ENCODE measurements at regions not wholly inside any gene's neighbourhood (a gene's known extent, or its start where the extent isn't known, plus 50 kb on each side); places are given as distances from the start of the nearest gene placed in this dataset.
"Not testable (repeated sequence)": the region's sequence is repeated elsewhere in the genome, so short reads cannot be mapped to it uniquely, and the experiment has no call there.

GRCh38 chr2:139550873-139551272 lies 770.7 kb upstream of the NXPH2 start:
- DNase-seq (ENCODE audit: low spot score): no peak

DNA sequence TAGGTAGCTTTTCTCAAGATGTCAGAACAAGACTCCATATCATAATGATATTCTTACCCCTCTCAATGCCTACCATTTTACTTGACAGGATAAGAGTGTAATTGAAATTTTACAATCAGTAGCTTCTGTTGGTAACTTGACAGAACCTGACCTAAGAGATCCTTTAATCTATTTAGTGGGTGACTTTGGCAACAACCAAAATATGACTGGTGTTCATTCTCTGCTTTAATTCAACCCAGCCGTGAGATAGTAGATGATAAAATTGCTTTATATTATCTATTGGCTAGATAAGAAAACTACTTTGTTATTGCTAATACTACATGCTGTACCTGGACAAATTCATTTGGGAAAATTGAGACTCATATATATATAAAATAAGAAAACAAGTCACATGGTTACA lies 770.2 kb upstream of the NXPH2 start:
- no peak for DNase-seq (ENCODE audit: low spot score)

GRCh38 chr2:139544186-139544851 lies 764.1 kb upstream of the NXPH2 start:
- DNase-seq (ENCODE audit: low spot score): no peak

- DNase-seq (ENCODE audit: low spot score): not testable (repeated sequence)
Observed at GRCh38 chr2:139538332-139539020, 758.3 kb upstream of the NXPH2 start.

- no peak for DNase-seq (ENCODE audit: low spot score)
Observed at GRCh38 chr2:139529080-139529479, 748.9 kb upstream of the NXPH2 start.

DNA sequence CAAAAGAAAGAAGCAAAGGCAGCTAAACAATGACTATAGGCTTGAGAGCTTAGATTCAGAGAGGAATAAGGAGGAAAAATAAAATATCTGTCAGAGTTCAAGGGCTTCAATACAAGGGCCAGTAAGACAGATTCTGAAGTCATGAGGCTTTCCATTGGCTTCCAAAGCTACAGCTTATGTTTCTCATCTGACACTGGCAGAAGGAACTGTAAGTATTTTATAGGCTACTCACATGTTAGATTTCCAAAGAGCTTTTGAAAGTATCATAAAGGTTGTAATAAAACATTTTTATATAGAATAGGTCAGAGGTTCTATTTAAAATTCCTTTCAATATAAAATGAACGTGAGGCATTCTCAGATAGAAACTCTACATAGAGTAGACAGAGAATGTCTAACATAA lies 746.6 kb upstream of the NXPH2 start:
- DNase-seq (ENCODE audit: low spot score): no peak

DNA sequence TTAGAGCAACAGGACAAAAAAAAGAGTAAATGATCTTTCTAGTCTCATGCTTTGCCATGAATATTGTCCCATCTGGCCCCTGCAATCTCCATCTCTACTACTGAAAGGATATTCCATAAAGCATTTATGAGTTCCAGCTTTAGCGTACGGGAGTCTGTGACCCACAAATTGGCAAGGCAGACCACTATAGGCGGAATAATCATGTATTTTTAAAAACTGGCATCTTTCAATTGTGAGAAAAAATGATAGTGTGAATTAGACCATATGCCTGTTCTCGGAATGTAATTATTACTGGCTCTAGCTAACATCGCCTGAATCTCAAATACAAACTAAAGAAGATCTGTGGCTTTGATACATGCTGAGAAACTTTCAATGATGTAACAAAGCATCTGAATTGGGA lies 738.1 kb upstream of the NXPH2 start:
- no peak for DNase-seq (ENCODE audit: low spot score)

GRCh38 chr2:139514951-139515350 lies 734.8 kb upstream of the NXPH2 start:
- no peak for DNase-seq (ENCODE audit: low spot score)

GRCh38 chr2:139495851-139496250 lies 715.7 kb upstream of the NXPH2 start:
- DNase-seq (ENCODE audit: low spot score): no peak

DNA sequence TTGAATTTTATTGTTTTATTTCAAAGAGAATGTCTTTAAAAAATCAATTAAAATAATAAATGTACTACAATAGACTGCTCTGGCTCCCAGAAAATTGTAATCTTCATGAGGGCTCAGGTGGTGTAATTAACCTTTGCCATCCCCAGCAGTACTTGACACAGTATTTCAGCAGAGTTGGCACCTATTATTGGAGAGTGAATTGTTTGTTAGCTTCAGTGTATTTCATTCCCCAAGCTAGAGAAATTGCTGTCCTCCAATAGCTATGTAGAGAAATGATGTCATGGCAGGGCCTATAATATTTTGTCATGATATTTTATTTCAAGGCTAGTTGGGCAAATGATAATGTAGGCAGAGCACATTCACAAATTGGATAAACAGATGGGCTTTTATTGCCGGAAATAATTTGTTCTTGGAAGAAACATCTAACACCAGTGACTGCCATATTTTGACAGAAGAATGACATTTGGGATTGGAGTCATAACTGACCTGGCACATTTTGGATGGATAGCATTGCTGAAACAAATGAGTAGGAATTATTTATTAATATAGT lies 712.0 kb upstream of the NXPH2 start:
- no peak for DNase-seq (ENCODE audit: low spot score)

- no peak for DNase-seq (ENCODE audit: low spot score)
Observed at GRCh38 chr2:139480161-139480650, 700.0 kb upstream of the NXPH2 start.

- DNase-seq (ENCODE audit: low spot score): no peak
Observed at GRCh38 chr2:139478165-139478914, 698.1 kb upstream of the NXPH2 start.

DNA sequence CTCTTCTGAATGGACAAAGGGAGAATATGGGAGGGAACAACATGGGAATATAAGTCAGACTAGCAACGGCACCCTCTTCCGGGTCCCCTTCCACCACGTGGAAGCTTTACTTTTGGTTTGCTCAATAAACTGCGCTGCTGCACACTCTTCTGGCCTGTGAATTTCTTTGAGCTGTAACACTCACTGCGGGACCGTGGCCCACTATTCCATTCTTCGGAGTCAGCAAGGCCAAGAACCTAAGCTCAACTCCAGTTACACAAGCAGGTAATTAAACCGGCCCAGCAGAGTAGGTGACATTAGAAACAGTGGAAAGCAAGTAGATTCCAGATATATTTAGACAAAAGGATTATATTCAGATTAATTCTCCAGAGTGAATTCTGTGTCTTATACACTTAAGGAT lies 697.4 kb upstream of the NXPH2 start:
- no peak for DNase-seq (ENCODE audit: low spot score)

GRCh38 chr2:139469985-139470384 lies 689.8 kb upstream of the NXPH2 start:
- DNase-seq (ENCODE audit: low spot score): no peak

DNA sequence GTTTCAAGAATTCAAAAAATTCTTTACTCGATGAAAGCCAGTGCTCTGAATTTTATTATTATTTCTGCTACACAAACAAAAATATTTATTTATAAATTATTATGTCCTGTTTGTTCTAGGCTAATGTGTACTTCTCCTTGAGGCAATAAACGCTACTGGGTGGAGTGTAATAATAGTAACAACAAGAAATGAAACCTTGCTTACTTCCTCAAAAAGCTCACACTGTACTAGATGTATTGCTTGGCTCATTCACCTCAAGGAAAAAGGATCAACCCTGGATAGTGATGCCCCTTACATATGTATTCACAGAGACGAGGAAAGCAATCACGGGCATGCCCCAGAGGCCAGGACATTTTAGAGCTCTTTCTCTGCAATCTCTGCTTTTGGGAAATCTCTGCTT lies 685.6 kb upstream of the NXPH2 start:
- no peak for DNase-seq (ENCODE audit: low spot score)

DNA sequence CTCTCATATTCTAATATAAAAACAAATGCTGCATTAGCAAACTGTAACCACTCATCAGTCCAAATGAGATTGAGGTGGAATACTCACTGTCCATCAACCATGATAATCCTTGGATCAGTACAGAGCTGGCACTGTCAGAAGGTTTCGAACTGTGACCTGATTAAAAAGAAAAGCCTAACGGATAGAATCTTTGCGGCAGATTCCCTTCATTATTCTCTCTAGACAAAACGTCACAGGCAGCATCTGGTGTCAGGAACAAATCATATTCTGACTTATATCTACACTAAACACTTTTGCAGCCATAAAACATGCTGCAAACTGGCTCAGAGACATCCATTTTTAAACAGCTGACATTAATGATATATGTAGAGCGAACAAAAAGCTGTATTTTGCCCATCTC lies 677.7 kb upstream of the NXPH2 start:
- no peak for DNase-seq (ENCODE audit: low spot score)

GRCh38 chr2:139454251-139454650 lies 674.1 kb upstream of the NXPH2 start:
- DNase-seq (ENCODE audit: low spot score): no peak

DNA sequence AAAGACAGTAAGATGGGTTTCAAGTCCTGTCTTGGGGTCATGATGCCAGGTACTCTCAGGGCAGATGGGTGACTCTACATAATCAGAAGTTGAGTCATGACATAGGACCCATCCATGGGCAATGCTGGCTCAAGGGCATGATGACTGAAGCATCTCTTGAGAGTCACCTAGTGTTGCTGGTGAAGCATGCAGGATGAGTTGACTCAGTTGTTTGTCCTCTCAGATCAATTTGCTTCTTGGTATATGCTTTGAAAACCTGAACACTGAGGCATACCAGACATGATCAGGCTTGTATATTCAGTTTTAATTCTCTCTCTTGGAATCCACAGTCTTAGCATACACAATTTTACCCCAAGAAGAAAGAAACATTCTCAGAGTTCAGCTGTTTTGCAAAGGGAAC lies 658.9 kb upstream of the NXPH2 start:
- no peak for DNase-seq (ENCODE audit: low spot score)

GRCh38 chr2:139438478-139438877 lies 658.3 kb upstream of the NXPH2 start:
- no peak for DNase-seq (ENCODE audit: low spot score)

- DNase-seq (ENCODE audit: low spot score): no peak
Observed at GRCh38 chr2:139427164-139427563, 647.0 kb upstream of the NXPH2 start.

DNA sequence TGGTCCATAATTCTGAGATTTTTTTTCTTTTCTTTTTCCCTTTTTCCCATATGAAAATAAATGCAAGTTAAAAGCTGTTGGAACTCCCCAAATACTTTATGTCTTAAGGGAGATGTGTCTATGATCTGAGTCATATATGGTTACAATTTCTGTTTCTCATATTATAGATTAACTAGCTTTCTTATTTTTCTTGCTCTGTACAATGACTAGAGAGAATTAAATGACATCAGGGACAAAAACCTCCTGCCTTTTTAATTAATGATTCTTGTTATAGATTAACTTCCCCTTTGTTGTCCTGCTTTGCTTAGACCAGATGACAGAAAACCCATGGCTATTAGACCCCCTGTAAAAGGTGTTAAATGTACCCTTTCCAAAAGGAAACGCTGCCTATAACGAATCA lies 643.9 kb upstream of the NXPH2 start:
- no peak for DNase-seq (ENCODE audit: low spot score)

GRCh38 chr2:139411236-139411635 lies 631.0 kb upstream of the NXPH2 start:
- DNase-seq (ENCODE audit: low spot score): no peak

DNA sequence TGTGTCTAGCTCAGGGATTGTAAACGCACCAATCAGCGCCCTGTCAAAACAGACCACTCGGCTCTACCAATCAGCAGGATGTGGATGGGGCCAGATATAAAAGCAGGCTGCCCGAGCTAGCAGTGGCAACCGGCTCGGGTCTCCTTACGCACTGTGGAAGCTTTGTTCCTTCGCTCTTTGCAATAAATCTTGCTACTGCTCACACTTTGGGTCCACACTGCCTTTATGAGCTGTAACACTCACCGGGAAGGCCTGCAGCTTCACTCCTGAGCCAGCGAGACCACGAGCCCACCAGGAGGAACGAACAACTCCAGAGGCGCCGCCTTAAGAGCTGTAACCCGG lies 630.6 kb upstream of the NXPH2 start:
- DNase-seq (ENCODE audit: low spot score): not testable (repeated sequence)
